Liver (tissue), 8 donors: ENCODE measurements at regions not wholly inside any gene's neighbourhood (a gene's known extent, or its start where the extent isn't known, plus 50 kb on each side); places are given as distances from the start of the nearest gene placed in this dataset.

Experiments used
- DNase-seq: peaks from one replicate; pipeline ENCODE4 v3.0.0-alpha.2; 2017; ENCODE audit warnings: low spot score
- H3K27ac ChIP-seq, 2 donors: one replicate each; pipeline ENCODE4 v1.7.0; 2013; ENCODE audit warnings: inconsistent platforms in 2 of 2, low read length in 2 of 2, control low read depth in 1 of 2, low read depth in 1 of 2, mild to moderate bottlenecking in 1 of 2
- H3K27me3 ChIP-seq, 4 donors: one replicate each; pipeline versions ENCODE4 v1.6.1 to v1.7.0; 2013; ENCODE audit warnings: low read length in 3 of 4, inconsistent platforms in 1 of 4, mild to moderate bottlenecking in 1 of 4, moderate library complexity in 1 of 4; ENCODE audit not compliant: control insufficient read depth in 4 of 4, insufficient read depth in 4 of 4
- H3K36me3 ChIP-seq, 4 donors: one replicate each; pipeline versions ENCODE4 v1.6.1 to v1.7.0; 2013; ENCODE audit warnings: low read length in 3 of 4, mild to moderate bottlenecking in 3 of 4, low read depth in 1 of 4, moderate library complexity in 1 of 4; ENCODE audit not compliant: control insufficient read depth in 4 of 4, insufficient read depth in 3 of 4
- H3K4me1 ChIP-seq, 4 donors: one replicate each; pipeline versions ENCODE4 v1.6.1 to v1.7.0; 2013; ENCODE audit warnings: low read length in 3 of 4, mild to moderate bottlenecking in 3 of 4, moderate library complexity in 1 of 4; ENCODE audit not compliant: control insufficient read depth in 4 of 4, insufficient read depth in 4 of 4
- H3K4me3 ChIP-seq, 3 donors: one replicate each; pipeline versions ENCODE4 v1.6.1 to v1.7.0; 2013; ENCODE audit warnings: low read length in 3 of 3, control low read depth in 1 of 3, low read depth in 1 of 3, mild to moderate bottlenecking in 1 of 3
- H3K9ac ChIP-seq, 2 donors: one replicate each; pipeline ENCODE4 v1.7.0; 2013; ENCODE audit warnings: low read length in 2 of 2, mild to moderate bottlenecking in 2 of 2, moderate library complexity in 2 of 2, control low read depth in 1 of 2, low read depth in 1 of 2
- H3K9me3 ChIP-seq, 4 donors: one replicate each; pipeline versions ENCODE4 v1.6.1 to v1.7.0; 2013; ENCODE audit warnings: low read length in 3 of 4; ENCODE audit not compliant: control insufficient read depth in 4 of 4
- EGR1 ChIP-seq, 2 donors: IDR thresholded peaks; 2 replicates each; pipeline ENCODE4 v1.6.1; 2016 to 2018; ENCODE audit warnings: antibody characterized with exemption in 2 of 2, low read depth in 2 of 2
- FOXA2 ChIP-seq: IDR thresholded peaks from 2 replicates; pipeline ENCODE4 v1.6.1; 2016; ENCODE audit warnings: antibody characterized with exemption
- GABPA ChIP-seq, 2 donors: IDR thresholded peaks in 1 of 2; conservative IDR thresholded peaks in 1 of 2; 2 replicates each; pipeline ENCODE4 v1.6.1; 2016; ENCODE audit warnings: antibody characterized with exemption in 2 of 2, mild to moderate bottlenecking in 1 of 2, moderate library complexity in 1 of 2
- JUND ChIP-seq, 2 donors: IDR thresholded peaks; 2 replicates each; pipeline ENCODE4 v1.6.1; 2016; ENCODE audit warnings: antibody characterized with exemption in 2 of 2
- NR2F2 ChIP-seq: IDR thresholded peaks from 2 replicates; pipeline ENCODE4 v1.6.1; 2016; ENCODE audit warnings: antibody characterized with exemption
- RAD21 ChIP-seq, 2 donors: IDR thresholded peaks; 2 replicates each; pipeline ENCODE4 v1.6.1; 2016; ENCODE audit warnings: antibody characterized with exemption in 2 of 2, mild to moderate bottlenecking in 2 of 2
- SP1 ChIP-seq: IDR thresholded peaks from 2 replicates; pipeline ENCODE4 v1.6.1; 2018; ENCODE audit warnings: antibody characterized with exemption, mild to moderate bottlenecking
- YY1 ChIP-seq: IDR thresholded peaks from 2 replicates; pipeline ENCODE4 v1.6.1; 2016; ENCODE audit warnings: antibody characterized with exemption, mild to moderate bottlenecking
- WGBS: extraction: QIAGEN DNeasy Blood & Tissue Kit; methylation state at CpG from one replicate; pipeline ENCODE4 v1.1.7; 2013; 5-methylcytosine and 5-hydroxymethylcytosine counted together
- TF ChIP-seq, protein P1 (sequence below): IDR thresholded peaks from 2 replicates; pipeline ENCODE4 v1.6.1; 2016; ENCODE audit warnings: antibody characterized with exemption
- TF ChIP-seq, protein P2 (sequence below): IDR thresholded peaks from 2 replicates; pipeline ENCODE4 v1.6.1; 2016; ENCODE audit warnings: antibody characterized with exemption, mild to moderate bottlenecking
- TF ChIP-seq, protein P3 (sequence below): fragments of 150-350 bp; IDR thresholded peaks from 2 replicates; pipeline ENCODE4 v1.5.1; 2017; ENCODE audit warnings: improper control_type of control experiment, low read depth, low read length; ENCODE audit not compliant: missing input control
- TF ChIP-seq, protein P4 (sequence below): IDR thresholded peaks from 2 replicates; pipeline ENCODE4 v1.6.1; 2016; ENCODE audit warnings: antibody characterized with exemption
- TF ChIP-seq, protein P5 (sequence below): IDR thresholded peaks from 2 replicates; pipeline ENCODE4 v1.6.1; 2016; ENCODE audit warnings: antibody characterized with exemption
- donor health status: healthy.
- donor health status: healthy.
- donor health status: healthy.
- donor health status: healthy.
- donor health status: healthy.

DNA sequence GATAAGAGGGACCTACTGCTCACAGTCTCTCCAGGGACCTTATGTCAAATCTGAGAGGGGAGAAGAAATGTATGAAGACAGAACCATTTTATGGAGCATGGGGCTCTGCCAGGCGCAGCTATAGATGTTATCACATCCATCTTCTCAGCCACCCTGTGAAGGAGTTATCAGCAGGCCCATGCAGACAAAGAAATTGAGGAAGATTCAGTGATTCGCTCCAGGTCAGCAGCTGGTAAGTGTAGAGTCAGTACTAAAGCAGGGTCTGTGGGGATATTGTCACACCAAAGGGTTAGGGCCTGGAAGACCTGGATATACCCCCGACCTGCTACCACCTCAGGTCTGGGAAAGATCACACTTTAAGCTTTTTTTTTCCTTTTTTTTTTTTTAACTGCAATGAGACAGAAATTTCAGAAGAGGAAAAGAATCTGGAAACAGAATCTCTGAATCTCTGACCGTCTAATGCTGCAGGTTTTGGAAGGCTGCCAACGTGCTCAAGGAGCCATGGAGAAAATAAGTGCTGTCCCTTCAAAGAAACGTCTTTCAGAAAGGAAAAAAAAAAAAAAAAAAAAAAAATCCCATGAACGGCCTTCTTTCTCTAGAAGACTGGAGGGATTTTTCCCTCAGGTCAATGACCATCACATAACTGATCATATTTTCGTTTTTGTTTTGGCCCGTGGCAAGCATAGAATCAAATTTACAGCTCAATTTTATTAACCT, 73.3 kb upstream of the PLEKHG7 start:
- TF ChIP-seq NR2F2 (no peak), FOXA2 (no peak), JUND (IDR thresholded peaks at IDR 0.05) (no peak), RAD21 (IDR thresholded peaks at IDR 0.05) (no peak), EGR1 (IDR thresholded peaks at IDR 0.05; ENCODE audit: low read depth in 2 of 2) (no peak)
- TF ChIP-seq, protein P1, sequence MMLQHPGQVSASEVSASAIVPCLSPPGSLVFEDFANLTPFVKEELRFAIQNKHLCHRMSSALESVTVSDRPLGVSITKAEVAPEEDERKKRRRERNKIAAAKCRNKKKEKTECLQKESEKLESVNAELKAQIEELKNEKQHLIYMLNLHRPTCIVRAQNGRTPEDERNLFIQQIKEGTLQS = no peak
- TF ChIP-seq, protein P2, sequence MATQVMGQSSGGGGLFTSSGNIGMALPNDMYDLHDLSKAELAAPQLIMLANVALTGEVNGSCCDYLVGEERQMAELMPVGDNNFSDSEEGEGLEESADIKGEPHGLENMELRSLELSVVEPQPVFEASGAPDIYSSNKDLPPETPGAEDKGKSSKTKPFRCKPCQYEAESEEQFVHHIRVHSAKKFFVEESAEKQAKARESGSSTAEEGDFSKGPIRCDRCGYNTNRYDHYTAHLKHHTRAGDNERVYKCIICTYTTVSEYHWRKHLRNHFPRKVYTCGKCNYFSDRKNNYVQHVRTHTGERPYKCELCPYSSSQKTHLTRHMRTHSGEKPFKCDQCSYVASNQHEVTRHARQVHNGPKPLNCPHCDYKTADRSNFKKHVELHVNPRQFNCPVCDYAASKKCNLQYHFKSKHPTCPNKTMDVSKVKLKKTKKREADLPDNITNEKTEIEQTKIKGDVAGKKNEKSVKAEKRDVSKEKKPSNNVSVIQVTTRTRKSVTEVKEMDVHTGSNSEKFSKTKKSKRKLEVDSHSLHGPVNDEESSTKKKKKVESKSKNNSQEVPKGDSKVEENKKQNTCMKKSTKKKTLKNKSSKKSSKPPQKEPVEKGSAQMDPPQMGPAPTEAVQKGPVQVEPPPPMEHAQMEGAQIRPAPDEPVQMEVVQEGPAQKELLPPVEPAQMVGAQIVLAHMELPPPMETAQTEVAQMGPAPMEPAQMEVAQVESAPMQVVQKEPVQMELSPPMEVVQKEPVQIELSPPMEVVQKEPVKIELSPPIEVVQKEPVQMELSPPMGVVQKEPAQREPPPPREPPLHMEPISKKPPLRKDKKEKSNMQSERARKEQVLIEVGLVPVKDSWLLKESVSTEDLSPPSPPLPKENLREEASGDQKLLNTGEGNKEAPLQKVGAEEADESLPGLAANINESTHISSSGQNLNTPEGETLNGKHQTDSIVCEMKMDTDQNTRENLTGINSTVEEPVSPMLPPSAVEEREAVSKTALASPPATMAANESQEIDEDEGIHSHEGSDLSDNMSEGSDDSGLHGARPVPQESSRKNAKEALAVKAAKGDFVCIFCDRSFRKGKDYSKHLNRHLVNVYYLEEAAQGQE = no peak
- no peak overlapping the region for H3K27ac ChIP-seq
- H3K4me1 ChIP-seq = no peaks in the 10 kb centered on the region
- no peaks in the 10 kb centered on the region for H3K27me3 ChIP-seq
- no peak for DNase-seq
- H3K4me3 ChIP-seq = no peak overlapping the region
- 73% methylated on average over 9 of the region's 9 CpGs for WGBS
- H3K9me3 ChIP-seq = no peaks in the 10 kb centered on the region
- no peak overlapping the region for H3K9ac ChIP-seq
- H3K36me3 ChIP-seq = no peaks in the 10 kb centered on the region

DNA sequence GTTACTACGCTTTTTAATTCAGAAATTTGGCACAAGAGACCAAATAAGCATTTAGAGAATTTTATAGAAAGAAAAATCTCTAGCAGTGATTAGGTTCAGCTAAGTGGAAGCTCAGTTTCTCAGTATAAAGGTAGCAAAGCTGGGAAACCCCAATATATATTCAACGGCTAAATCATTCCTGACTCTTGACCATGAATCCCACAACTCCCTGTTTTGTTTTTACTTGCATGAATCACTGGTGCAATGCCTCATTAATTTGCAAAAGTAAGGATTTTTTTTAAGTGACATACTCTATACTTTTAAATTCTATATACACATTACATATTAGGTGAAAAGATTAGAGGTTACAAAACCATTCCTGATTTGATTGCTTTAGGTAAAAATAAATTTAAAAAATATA, 74.3 kb upstream of the PLEKHG7 start:
- H3K27me3 ChIP-seq = no peaks in the 10 kb centered on the region
- no peaks in the 10 kb centered on the region for H3K9me3 ChIP-seq
- H3K9ac ChIP-seq = no peak overlapping the region
- WGBS = 97% methylated on average over 2 of the region's 2 CpGs
- no peak for TF ChIP-seq YY1
- TF ChIP-seq, protein P1 = no peak
- TF ChIP-seq GABPA (IDR thresholded peaks at IDR 0.05 in 1 of 2, conservative IDR thresholded peaks at IDR 0.05 in 1 of 2) = no peak
- TF ChIP-seq, protein P3, sequence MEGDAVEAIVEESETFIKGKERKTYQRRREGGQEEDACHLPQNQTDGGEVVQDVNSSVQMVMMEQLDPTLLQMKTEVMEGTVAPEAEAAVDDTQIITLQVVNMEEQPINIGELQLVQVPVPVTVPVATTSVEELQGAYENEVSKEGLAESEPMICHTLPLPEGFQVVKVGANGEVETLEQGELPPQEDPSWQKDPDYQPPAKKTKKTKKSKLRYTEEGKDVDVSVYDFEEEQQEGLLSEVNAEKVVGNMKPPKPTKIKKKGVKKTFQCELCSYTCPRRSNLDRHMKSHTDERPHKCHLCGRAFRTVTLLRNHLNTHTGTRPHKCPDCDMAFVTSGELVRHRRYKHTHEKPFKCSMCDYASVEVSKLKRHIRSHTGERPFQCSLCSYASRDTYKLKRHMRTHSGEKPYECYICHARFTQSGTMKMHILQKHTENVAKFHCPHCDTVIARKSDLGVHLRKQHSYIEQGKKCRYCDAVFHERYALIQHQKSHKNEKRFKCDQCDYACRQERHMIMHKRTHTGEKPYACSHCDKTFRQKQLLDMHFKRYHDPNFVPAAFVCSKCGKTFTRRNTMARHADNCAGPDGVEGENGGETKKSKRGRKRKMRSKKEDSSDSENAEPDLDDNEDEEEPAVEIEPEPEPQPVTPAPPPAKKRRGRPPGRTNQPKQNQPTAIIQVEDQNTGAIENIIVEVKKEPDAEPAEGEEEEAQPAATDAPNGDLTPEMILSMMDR = no peak
- TF ChIP-seq, protein P4, sequence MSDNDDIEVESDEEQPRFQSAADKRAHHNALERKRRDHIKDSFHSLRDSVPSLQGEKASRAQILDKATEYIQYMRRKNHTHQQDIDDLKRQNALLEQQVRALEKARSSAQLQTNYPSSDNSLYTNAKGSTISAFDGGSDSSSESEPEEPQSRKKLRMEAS = no peak
- TF ChIP-seq RAD21 (IDR thresholded peaks at IDR 0.05) = no peak
- TF ChIP-seq, protein P5, sequence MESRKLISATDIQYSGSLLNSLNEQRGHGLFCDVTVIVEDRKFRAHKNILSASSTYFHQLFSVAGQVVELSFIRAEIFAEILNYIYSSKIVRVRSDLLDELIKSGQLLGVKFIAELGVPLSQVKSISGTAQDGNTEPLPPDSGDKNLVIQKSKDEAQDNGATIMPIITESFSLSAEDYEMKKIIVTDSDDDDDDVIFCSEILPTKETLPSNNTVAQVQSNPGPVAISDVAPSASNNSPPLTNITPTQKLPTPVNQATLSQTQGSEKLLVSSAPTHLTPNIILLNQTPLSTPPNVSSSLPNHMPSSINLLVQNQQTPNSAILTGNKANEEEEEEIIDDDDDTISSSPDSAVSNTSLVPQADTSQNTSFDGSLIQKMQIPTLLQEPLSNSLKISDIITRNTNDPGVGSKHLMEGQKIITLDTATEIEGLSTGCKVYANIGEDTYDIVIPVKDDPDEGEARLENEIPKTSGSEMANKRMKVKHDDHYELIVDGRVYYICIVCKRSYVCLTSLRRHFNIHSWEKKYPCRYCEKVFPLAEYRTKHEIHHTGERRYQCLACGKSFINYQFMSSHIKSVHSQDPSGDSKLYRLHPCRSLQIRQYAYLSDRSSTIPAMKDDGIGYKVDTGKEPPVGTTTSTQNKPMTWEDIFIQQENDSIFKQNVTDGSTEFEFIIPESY = no peak
- TF ChIP-seq SP1 = no peak
- DNase-seq = no peak
- H3K27ac ChIP-seq = no peak overlapping the region
- no peak overlapping the region for H3K4me3 ChIP-seq
- H3K36me3 ChIP-seq = no peaks in the 10 kb centered on the region
- H3K4me1 ChIP-seq = no peaks in the 10 kb centered on the region
